Karpas-422 (cell line): ENCODE measurements at regions not wholly inside any gene's neighbourhood (a gene's known extent, or its start where the extent isn't known, plus 50 kb on each side); places are given as distances from the start of the nearest gene placed in this dataset.

Source experiments
- DNase-seq: peaks from one replicate; pipeline ENCODE4 v3.0.0-alpha.2; 2015
- H2AFZ ChIP-seq: fragments of 200-600 bp; sonication (generic); 2 replicates; pipeline ENCODE4 v1.6.1; 2014; ENCODE audit warnings: antibody characterized with exemption, low read length, mixed read lengths
- H3K27ac ChIP-seq: fragments of 200-600 bp; sonication (generic); 2 replicates; pipeline ENCODE4 v1.5.1; 2014; ENCODE audit warnings: mild to moderate bottlenecking, low read length, moderate library complexity
- H3K27me3 ChIP-seq: fragments of 200-600 bp; sonication (generic); 2 replicates; pipeline ENCODE4 v1.6.1; 2014; ENCODE audit warnings: low read length, mixed read lengths
- H3K36me3 ChIP-seq: fragments of 200-600 bp; sonication (generic); 2 replicates; pipeline ENCODE4 v1.6.1; 2014; ENCODE audit warnings: low read length, mixed read lengths; ENCODE audit not compliant: insufficient read depth
- H3K4me1 ChIP-seq: fragments of 200-600 bp; sonication (generic); 2 replicates; pipeline ENCODE4 v1.6.1; 2014; ENCODE audit warnings: mild to moderate bottlenecking, low read length, mixed read lengths
- H3K4me2 ChIP-seq: fragments of 200-600 bp; sonication (generic); 2 replicates; pipeline ENCODE4 v1.6.1; 2014; ENCODE audit warnings: low read length, low read depth, mild to moderate bottlenecking; ENCODE audit not compliant: poor library complexity, severe bottlenecking
- H3K4me3 ChIP-seq: fragments of 200-600 bp; sonication (generic); 2 replicates; pipeline ENCODE4 v1.5.1; 2014; ENCODE audit warnings: mild to moderate bottlenecking, antibody characterized with exemption, low read length, mixed read lengths
- H3K79me2 ChIP-seq: fragments of 200-600 bp; sonication (generic); 2 replicates; pipeline ENCODE4 v1.6.1; 2014; ENCODE audit warnings: mild to moderate bottlenecking, low read length, mixed read lengths
- H3K9ac ChIP-seq: fragments of 200-600 bp; sonication (generic); 2 replicates; pipeline ENCODE4 v1.6.0; 2014; ENCODE audit warnings: low read length
- H3K9me2 ChIP-seq: fragments of 200-600 bp; sonication (generic), shearing (Covaris generic); replicated peaks from 2 replicates; pipeline ENCODE4 v1.6.0; 2014; ENCODE audit warnings: mild to moderate bottlenecking, low read length, moderate library complexity; ENCODE audit not compliant: insufficient read depth
- H3K9me3 ChIP-seq: fragments of 300-700, 200-600 bp; sonication (generic); 2 replicates; pipeline ENCODE4 v1.6.1; 2014; ENCODE audit warnings: low read length, mixed read lengths
- H4K20me1 ChIP-seq: fragments of 200-600 bp; sonication (generic); 2 replicates; pipeline ENCODE4 v1.6.1; 2014; ENCODE audit warnings: mild to moderate bottlenecking, antibody characterized with exemption, low read length, low read depth; ENCODE audit not compliant: insufficient read depth

DNA sequence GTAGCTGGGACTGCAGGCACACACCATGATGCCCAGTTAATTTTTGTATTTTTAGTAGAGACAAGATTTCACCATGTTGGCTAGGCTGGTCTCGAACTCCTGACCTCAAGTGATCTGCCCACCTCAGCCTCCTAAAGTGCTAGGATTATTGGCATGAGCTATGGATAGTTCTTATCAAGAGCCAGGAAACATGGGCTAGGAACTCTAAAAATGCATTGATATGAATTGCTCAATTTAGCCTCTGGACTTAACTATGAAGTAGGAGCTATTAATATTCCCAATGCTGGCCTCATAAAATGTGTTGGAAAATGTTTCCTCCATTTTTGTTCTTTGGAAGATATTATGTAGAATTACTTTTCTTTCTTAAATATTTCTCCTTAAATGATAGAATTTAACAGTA is 82.8 kb upstream of the PEX5L start:
- Histone ChIP-seq H3K9me2 (no peaks in the 10 kb centered on the region), H4K20me1 (no peaks in the 10 kb centered on the region), H3K36me3 (no peaks in the 10 kb centered on the region), H3K27me3 (no peaks in the 10 kb centered on the region), H2AFZ (no peak overlapping the region), H3K4me1 (peaks cover 7% of the 10 kb centered on the region), H3K9ac (no peak overlapping the region), H3K4me2 (no peak overlapping the region), H3K4me3 (no peak overlapping the region), H3K9me3 (peaks cover 3% of the 10 kb centered on the region; the same call in 1 of the 2 replicates), H3K79me2 (no peaks in the 10 kb centered on the region), H3K27ac (no peak overlapping the region)
- no peak for DNase-seq

GRCh38 chr3:180123928-180124327 is 87.2 kb upstream of the PEX5L start:
- H3K9ac ChIP-seq, result no peak overlapping the region
- H3K9me2 ChIP-seq, result no peaks in the 10 kb centered on the region
- 0 out of 2 replicates have a peak, but pooled peaks cover 3% of the 10 kb centered on the region for H3K27me3 ChIP-seq
- no peaks in the 10 kb centered on the region for H3K79me2 ChIP-seq
- no peak for DNase-seq
- peaks cover 7% of the 10 kb centered on the region; the same call in 1 of the 2 replicates for H3K9me3 ChIP-seq
- H4K20me1 ChIP-seq, result no peaks in the 10 kb centered on the region
- H2AFZ ChIP-seq, result no peak overlapping the region
- H3K27ac ChIP-seq, result no peak overlapping the region
- no peak overlapping the region for H3K4me2 ChIP-seq
- no peaks in the 10 kb centered on the region for H3K36me3 ChIP-seq
- H3K4me3 ChIP-seq, result no peak overlapping the region
- H3K4me1 ChIP-seq, result no peaks in the 10 kb centered on the region

- Histone ChIP-seq H3K36me3 (no peaks in the 10 kb centered on the region), H3K9ac (no peak overlapping the region), H3K9me3 (no peaks in the 10 kb centered on the region), H3K79me2 (no peaks in the 10 kb centered on the region), H3K27ac (no peak overlapping the region), H2AFZ (no peak overlapping the region), H3K27me3 (no peaks in the 10 kb centered on the region), H4K20me1 (no peaks in the 10 kb centered on the region), H3K4me3 (no peak overlapping the region), H3K4me1 (no peaks in the 10 kb centered on the region), H3K4me2 (no peak overlapping the region), H3K9me2 (no peaks in the 10 kb centered on the region)
- DNase-seq, result no peak
These were observed 94.4 kb upstream of the PEX5L start for GRCh38 chr3:180131169-180131568.

DNA sequence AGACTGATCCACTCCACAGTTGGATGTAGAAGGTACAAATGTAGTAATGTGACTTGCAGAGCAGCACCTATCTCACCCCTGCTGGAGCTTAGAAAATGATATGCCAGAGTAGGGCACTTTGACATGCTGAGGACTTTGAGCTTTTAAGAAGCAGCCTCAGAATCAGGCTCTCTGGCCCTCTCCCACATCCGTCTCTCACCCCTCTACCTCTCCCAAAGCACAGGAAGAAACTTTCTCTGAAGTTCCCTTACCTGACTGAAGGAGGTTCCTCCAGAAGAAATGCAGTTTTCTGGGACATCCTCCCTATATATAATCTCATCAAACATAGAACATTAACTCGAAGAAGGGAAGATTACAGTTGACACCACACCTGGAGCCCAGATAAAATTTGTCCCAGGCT is 98.4 kb upstream of the PEX5L start:
- H3K79me2 ChIP-seq, result no peaks in the 10 kb centered on the region
- no peak overlapping the region for H3K4me2 ChIP-seq
- no peaks in the 10 kb centered on the region for H3K27me3 ChIP-seq
- H4K20me1 ChIP-seq, result no peaks in the 10 kb centered on the region
- no peaks in the 10 kb centered on the region for H3K9me3 ChIP-seq
- H3K36me3 ChIP-seq, result no peaks in the 10 kb centered on the region
- H3K4me1 ChIP-seq, result no peaks in the 10 kb centered on the region
- no peak overlapping the region for H2AFZ ChIP-seq
- H3K4me3 ChIP-seq, result no peak overlapping the region
- DNase-seq, result no peak
- H3K9me2 ChIP-seq, result no peaks in the 10 kb centered on the region
- H3K27ac ChIP-seq, result no peak overlapping the region
- no peak overlapping the region for H3K9ac ChIP-seq

- Histone ChIP-seq H3K4me3 (no peak overlapping the region), H4K20me1 (no peaks in the 10 kb centered on the region), H3K79me2 (no peaks in the 10 kb centered on the region), H3K4me1 (no peaks in the 10 kb centered on the region), H3K27ac (no peak overlapping the region), H3K9me3 (no peaks in the 10 kb centered on the region), H2AFZ (no peak overlapping the region), H3K4me2 (no peak overlapping the region), H3K9me2 (no peaks in the 10 kb centered on the region), H3K27me3 (no peaks in the 10 kb centered on the region), H3K9ac (no peak overlapping the region), H3K36me3 (no peaks in the 10 kb centered on the region)
- no peak for DNase-seq
These were observed 102.1 kb upstream of the PEX5L start for GRCh38 chr3:180138871-180139270.

- Histone ChIP-seq H3K79me2 (no peaks in the 10 kb centered on the region), H3K9me2 (no peaks in the 10 kb centered on the region), H3K27ac (no peak overlapping the region), H3K27me3 (no peaks in the 10 kb centered on the region), H3K9ac (no peak overlapping the region), H3K9me3 (no peaks in the 10 kb centered on the region), H3K4me3 (no peak overlapping the region), H3K4me1 (0 out of 2 replicates have a peak, but pooled peaks cover 4% of the 10 kb centered on the region), H2AFZ (no peak overlapping the region), H3K36me3 (no peaks in the 10 kb centered on the region), H3K4me2 (no peak overlapping the region), H4K20me1 (no peaks in the 10 kb centered on the region)
- DNase-seq, result no peak
These were observed 105.3 kb upstream of the PEX5L start for GRCh38 chr3:180142041-180142440.

GRCh38 chr3:180142472-180142871 is 105.7 kb upstream of the PEX5L start:
- Histone ChIP-seq H3K27ac (no peak overlapping the region), H3K9me3 (no peaks in the 10 kb centered on the region), H3K27me3 (no peaks in the 10 kb centered on the region), H3K79me2 (no peaks in the 10 kb centered on the region), H2AFZ (no peak overlapping the region), H3K36me3 (no peaks in the 10 kb centered on the region), H3K9me2 (no peaks in the 10 kb centered on the region), H4K20me1 (no peaks in the 10 kb centered on the region), H3K9ac (no peak overlapping the region), H3K4me1 (0 out of 2 replicates have a peak, but pooled peaks cover 4% of the 10 kb centered on the region), H3K4me2 (no peak overlapping the region), H3K4me3 (no peak overlapping the region)
- DNase-seq, result no peak

GRCh38 chr3:180161770-180162169 is 125.0 kb upstream of the PEX5L start:
- H3K9me2 ChIP-seq, result no peaks in the 10 kb centered on the region
- no peak for DNase-seq
- H3K79me2 ChIP-seq, result no peaks in the 10 kb centered on the region
- H3K4me2 ChIP-seq, result no peak overlapping the region
- H3K27me3 ChIP-seq, result no peaks in the 10 kb centered on the region
- H3K4me3 ChIP-seq, result no peak overlapping the region
- H4K20me1 ChIP-seq, result no peaks in the 10 kb centered on the region
- H2AFZ ChIP-seq, result no peak overlapping the region
- H3K4me1 ChIP-seq, result no peaks in the 10 kb centered on the region
- H3K9ac ChIP-seq, result no peak overlapping the region
- H3K27ac ChIP-seq, result no peak overlapping the region
- H3K36me3 ChIP-seq, result no peaks in the 10 kb centered on the region
- H3K9me3 ChIP-seq, result no peaks in the 10 kb centered on the region

GRCh38 chr3:180175572-180175971 is 138.8 kb upstream of the PEX5L start:
- no peak for DNase-seq
- H3K9ac ChIP-seq, result no peak overlapping the region
- no peaks in the 10 kb centered on the region for H3K9me3 ChIP-seq
- 0 out of 2 replicates have a peak, but pooled peaks cover 1% of the 10 kb centered on the region for H3K27me3 ChIP-seq
- H2AFZ ChIP-seq, result no peak overlapping the region
- H3K4me1 ChIP-seq, result no peaks in the 10 kb centered on the region
- no peaks in the 10 kb centered on the region for H3K36me3 ChIP-seq
- H3K79me2 ChIP-seq, result no peaks in the 10 kb centered on the region
- H4K20me1 ChIP-seq, result no peaks in the 10 kb centered on the region
- H3K9me2 ChIP-seq, result no peaks in the 10 kb centered on the region
- no peak overlapping the region for H3K4me2 ChIP-seq
- H3K4me3 ChIP-seq, result no peak overlapping the region
- H3K27ac ChIP-seq, result no peak overlapping the region
